Thoracic aorta (tissue), 2 donors: ENCODE measurements at regions not wholly inside any gene's neighbourhood (a gene's known extent, or its start where the extent isn't known, plus 50 kb on each side); places are given as distances from the start of the nearest gene placed in this dataset.

Experiments used
- ATAC-seq: fragments of 150-250 bp; one replicate; pipeline ENCODE4 v1.8.0; 2017; ENCODE audit warnings: low read depth; ENCODE audit not compliant: insufficient number of reproducible peaks, low FRiP score
- DNase-seq: peaks from one replicate; pipeline ENCODE4 v3.0.0-alpha.2; 2020; ENCODE audit warnings: low spot score
- H3K27ac ChIP-seq, 2 donors: fragments of 200-600 bp; sonication (generic); 1 replicate in 1 of 2; 2 replicates in 1 of 2; pipeline ENCODE4 v1.5.1; 2016; ENCODE audit warnings: mild to moderate bottlenecking in 2 of 2, moderate library complexity in 2 of 2
- H3K27me3 ChIP-seq: fragments of 200-600 bp; sonication (generic); replicated peaks from 2 replicates; pipeline ENCODE4 v1.6.0; 2016; ENCODE audit warnings: mild to moderate bottlenecking; ENCODE audit not compliant: insufficient read depth
- H3K36me3 ChIP-seq: fragments of 200-600 bp; sonication (generic); one replicate; pipeline ENCODE4 v1.5.1; 2016
- H3K4me1 ChIP-seq, 2 donors: fragments of 200-600 bp; sonication (generic); 1 replicate in 1 of 2; 2 replicates in 1 of 2; pipeline versions ENCODE4 v1.5.1 to v1.6.0; 2016; ENCODE audit warnings: low read depth in 2 of 2, mild to moderate bottlenecking in 1 of 2; ENCODE audit not compliant: control insufficient read depth in 1 of 2
- H3K4me3 ChIP-seq: fragments of 200-600 bp; sonication (generic); 2 replicates; pipeline ENCODE4 v1.5.1; 2016; ENCODE audit warnings: mild to moderate bottlenecking
- H3K9me3 ChIP-seq: fragments of 200-600 bp; sonication (generic); 2 replicates; pipeline ENCODE4 v1.5.1; 2016
- TF ChIP-seq, protein P1 (sequence below): fragments of 200-600 bp; sonication (generic); IDR thresholded peaks from one replicate; pipeline ENCODE4 v1.5.1; 2019; ENCODE audit warnings: antibody characterized with exemption

- Histone ChIP-seq H3K4me1 (no peaks in the 10 kb centered on the region), H3K4me3 (no peak overlapping the region), H3K9me3 (no peaks in the 10 kb centered on the region), H3K27ac (no peak overlapping the region), H3K36me3 (no peaks in the 10 kb centered on the region), H3K27me3 (no peaks in the 10 kb centered on the region)
- DNase-seq: no peak
- TF ChIP-seq, protein P1, sequence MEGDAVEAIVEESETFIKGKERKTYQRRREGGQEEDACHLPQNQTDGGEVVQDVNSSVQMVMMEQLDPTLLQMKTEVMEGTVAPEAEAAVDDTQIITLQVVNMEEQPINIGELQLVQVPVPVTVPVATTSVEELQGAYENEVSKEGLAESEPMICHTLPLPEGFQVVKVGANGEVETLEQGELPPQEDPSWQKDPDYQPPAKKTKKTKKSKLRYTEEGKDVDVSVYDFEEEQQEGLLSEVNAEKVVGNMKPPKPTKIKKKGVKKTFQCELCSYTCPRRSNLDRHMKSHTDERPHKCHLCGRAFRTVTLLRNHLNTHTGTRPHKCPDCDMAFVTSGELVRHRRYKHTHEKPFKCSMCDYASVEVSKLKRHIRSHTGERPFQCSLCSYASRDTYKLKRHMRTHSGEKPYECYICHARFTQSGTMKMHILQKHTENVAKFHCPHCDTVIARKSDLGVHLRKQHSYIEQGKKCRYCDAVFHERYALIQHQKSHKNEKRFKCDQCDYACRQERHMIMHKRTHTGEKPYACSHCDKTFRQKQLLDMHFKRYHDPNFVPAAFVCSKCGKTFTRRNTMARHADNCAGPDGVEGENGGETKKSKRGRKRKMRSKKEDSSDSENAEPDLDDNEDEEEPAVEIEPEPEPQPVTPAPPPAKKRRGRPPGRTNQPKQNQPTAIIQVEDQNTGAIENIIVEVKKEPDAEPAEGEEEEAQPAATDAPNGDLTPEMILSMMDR: no peak
- no peak for ATAC-seq
Measured at GRCh38 chr10:60459701-60460457, 70.2 kb upstream of the ANK3 start.

DNA sequence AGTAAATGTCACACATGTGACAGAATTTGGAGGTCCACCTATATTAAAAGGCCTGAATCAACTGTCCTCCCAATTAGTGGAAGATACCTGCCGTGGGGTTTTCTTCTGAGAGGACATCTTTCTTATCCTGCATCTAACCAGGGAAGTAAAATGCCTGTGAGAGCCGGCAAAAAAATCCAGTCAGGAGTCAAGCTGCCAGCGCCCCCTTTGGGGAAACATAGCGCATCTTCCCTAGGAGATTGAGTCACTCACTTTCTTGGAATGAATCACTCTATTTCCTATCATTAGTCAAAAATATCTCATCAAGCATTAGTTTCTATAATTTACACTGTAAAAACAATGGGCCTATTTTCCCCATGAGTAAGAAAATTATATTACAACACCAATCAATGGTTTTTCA, 66.4 kb upstream of the ANK3 start:
- no peak for DNase-seq
- no peak for ATAC-seq

GRCh38 chr10:60454336-60454735, 64.7 kb upstream of the ANK3 start:
- no peaks in the 10 kb centered on the region for H3K4me1 ChIP-seq
- no peak overlapping the region for H3K27ac ChIP-seq
- no peaks in the 10 kb centered on the region for H3K27me3 ChIP-seq
- no peak for ATAC-seq
- no peak for DNase-seq
- TF ChIP-seq, protein P1: no peak
- H3K9me3 ChIP-seq: no peaks in the 10 kb centered on the region
- no peaks in the 10 kb centered on the region for H3K36me3 ChIP-seq
- H3K4me3 ChIP-seq: no peak overlapping the region

More for the DNA sequence above, 66.4 kb upstream of the ANK3 start:
- no peaks in the 10 kb centered on the region for H3K27me3 ChIP-seq
- H3K4me3 ChIP-seq: no peak overlapping the region
- H3K9me3 ChIP-seq: no peaks in the 10 kb centered on the region
- H3K4me1 ChIP-seq: no peaks in the 10 kb centered on the region
- H3K36me3 ChIP-seq: no peaks in the 10 kb centered on the region
- TF ChIP-seq, protein P1: no peak
- H3K27ac ChIP-seq: no peak overlapping the region

DNA sequence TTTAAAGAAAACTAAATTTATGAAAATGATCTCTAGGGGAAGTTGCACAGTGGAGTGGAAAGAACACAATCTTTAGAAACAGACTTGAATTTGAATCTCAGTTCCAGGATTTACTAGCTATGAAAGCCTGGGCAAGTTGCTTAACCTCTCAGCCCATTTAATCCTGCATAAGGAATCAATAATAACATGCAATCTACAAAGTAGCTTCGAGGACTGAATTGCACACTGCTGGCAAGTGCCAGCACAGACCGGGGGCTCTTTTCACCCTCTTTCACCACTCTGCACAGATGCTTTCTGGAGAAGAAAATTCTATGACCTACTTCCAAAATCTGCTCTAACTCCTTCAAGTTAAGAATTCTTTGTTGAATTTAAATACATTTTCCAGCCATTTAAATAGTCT, 63.4 kb upstream of the ANK3 start:
- H3K4me1 ChIP-seq: peaks cover under 1 to 2% of the 10 kb centered on the region in 2 donors
- no peak overlapping the region for H3K27ac ChIP-seq
- H3K27me3 ChIP-seq: no peaks in the 10 kb centered on the region
- no peaks in the 10 kb centered on the region for H3K9me3 ChIP-seq
- no peak for ATAC-seq
- no peak overlapping the region for H3K4me3 ChIP-seq
- DNase-seq: no peak
- no peaks in the 10 kb centered on the region for H3K36me3 ChIP-seq
- TF ChIP-seq, protein P1: no peak

DNA sequence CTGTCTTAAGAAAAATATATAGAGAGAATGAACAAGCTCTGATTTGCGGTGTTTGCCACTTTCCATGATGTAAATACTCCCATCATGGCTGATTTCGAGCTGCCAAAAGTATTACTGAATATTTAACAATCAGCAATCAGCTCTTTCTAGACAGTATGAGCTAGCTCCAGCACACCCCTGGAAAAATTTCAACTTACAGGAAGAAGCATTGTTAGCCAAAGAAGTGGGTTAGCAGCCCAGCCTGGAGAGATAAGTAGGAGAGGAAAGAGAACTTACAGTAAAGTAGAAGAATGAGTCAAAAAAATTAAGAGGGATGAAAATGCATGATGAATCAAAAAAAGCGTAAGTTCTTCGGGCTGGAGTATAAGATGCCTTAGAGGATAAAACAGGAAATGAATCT, 60.6 kb upstream of the ANK3 start:
- TF ChIP-seq, protein P1: no peak
- H3K4me3 ChIP-seq: no peak overlapping the region
- no peak overlapping the region for H3K27ac ChIP-seq
- no peak for ATAC-seq
- DNase-seq: no peak
- H3K9me3 ChIP-seq: no peaks in the 10 kb centered on the region
- no peaks in the 10 kb centered on the region for H3K27me3 ChIP-seq
- H3K36me3 ChIP-seq: no peaks in the 10 kb centered on the region
- H3K4me1 ChIP-seq: peaks cover 15 to 28% of the 10 kb centered on the region in 2 donors
